Thymus (tissue), 11 donors: ENCODE measurements at regions not wholly inside any gene's neighbourhood (a gene's known extent, or its start where the extent isn't known, plus 50 kb on each side); places are given as distances from the start of the nearest gene placed in this dataset.

Experiments
- DNase-seq, 9 donors: peaks; one replicate each; pipeline ENCODE4 v3.0.0-alpha.2; 2013; ENCODE audit warnings: low spot score in 9 of 9, low read depth in 6 of 9, missing footprints in 1 of 9
- H3K27ac ChIP-seq, 2 donors: one replicate each; pipeline ENCODE4 v1.5.1; 2013; ENCODE audit warnings: control low read depth in 1 of 2, low read depth in 1 of 2, low read length in 1 of 2, mild to moderate bottlenecking in 1 of 2, moderate library complexity in 1 of 2
- H3K27me3 ChIP-seq, 2 donors: one replicate each; pipeline ENCODE4 v1.5.1; 2013; ENCODE audit warnings: low read length in 1 of 2; ENCODE audit not compliant: control insufficient read depth in 2 of 2, insufficient read depth in 1 of 2
- H3K36me3 ChIP-seq, 2 donors: one replicate each; pipeline ENCODE4 v1.5.1; 2013; ENCODE audit warnings: low read length in 1 of 2, mild to moderate bottlenecking in 1 of 2, moderate library complexity in 1 of 2; ENCODE audit not compliant: control insufficient read depth in 2 of 2, insufficient read depth in 2 of 2
- H3K4me1 ChIP-seq, 2 donors: one replicate each; pipeline ENCODE4 v1.5.1; 2013; ENCODE audit warnings: low read length in 2 of 2; ENCODE audit not compliant: control insufficient read depth in 2 of 2, insufficient read depth in 2 of 2
- H3K4me3 ChIP-seq, 2 donors: one replicate each; pipeline ENCODE4 v1.5.1; 2013; ENCODE audit warnings: low read length in 2 of 2, control low read depth in 1 of 2, mild to moderate bottlenecking in 1 of 2
- H3K9me3 ChIP-seq, 2 donors: one replicate each; pipeline ENCODE4 v1.5.1; 2013; ENCODE audit warnings: low read length in 1 of 2, mild to moderate bottlenecking in 1 of 2; ENCODE audit not compliant: control insufficient read depth in 2 of 2, insufficient read depth in 1 of 2
- WGBS: extraction: QIAGEN DNeasy Blood & Tissue Kit; methylation state at CpG from one replicate; pipeline ENCODE4 v1.1.7; 2013; 5-methylcytosine and 5-hydroxymethylcytosine counted together
- donor health status: healthy.

DNA sequence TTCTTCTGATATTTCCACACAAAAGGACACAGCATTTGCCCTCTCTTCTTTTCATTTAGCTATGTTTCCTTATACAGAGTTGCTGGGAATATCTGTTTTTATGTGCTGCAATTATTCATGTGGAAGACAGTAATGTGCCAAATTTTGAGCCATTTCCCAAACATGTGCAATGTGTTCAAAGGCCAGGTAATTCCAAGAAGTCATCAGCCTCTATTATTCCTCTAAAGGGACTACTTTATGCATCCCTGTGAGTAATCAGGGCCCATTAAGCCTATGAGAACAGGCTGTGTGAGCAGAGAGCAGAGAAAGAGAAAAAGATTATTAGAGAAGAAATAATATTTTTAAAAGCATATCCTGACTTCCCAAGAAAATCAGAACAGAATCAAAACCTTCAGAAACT lies 107.6 kb upstream of the OSR1 start:
- Histone ChIP-seq H3K4me1 (no peaks in the 10 kb centered on the region), H3K4me3 (no peak overlapping the region), H3K9me3 (no peaks in the 10 kb centered on the region), H3K27ac (no peak overlapping the region), H3K27me3 (peaks cover 2% of the 10 kb centered on the region in 2 donors), H3K36me3 (no peaks in the 10 kb centered on the region)
- no peak for DNase-seq

- Histone ChIP-seq H3K4me1 (no peaks in the 10 kb centered on the region), H3K4me3 (no peak overlapping the region), H3K9me3 (no peaks in the 10 kb centered on the region), H3K27me3 (peaks cover 0 to 2% of the 10 kb centered on the region in 2 donors), H3K27ac (no peak overlapping the region), H3K36me3 (no peaks in the 10 kb centered on the region)
- no peak for DNase-seq
- 88% methylated on average over 2 of the region's 2 CpGs for WGBS
Measured at GRCh38 chr2:19462256-19462645, 103.8 kb upstream of the OSR1 start.

- no peak for DNase-seq
- Histone ChIP-seq H3K36me3 (no peaks in the 10 kb centered on the region), H3K27me3 (peaks cover 0 to 2% of the 10 kb centered on the region in 2 donors), H3K4me3 (no peak overlapping the region), H3K4me1 (no peaks in the 10 kb centered on the region), H3K27ac (no peak overlapping the region), H3K9me3 (no peaks in the 10 kb centered on the region)
- 65% methylated on average over 5 of the region's 5 CpGs for WGBS
Measured at GRCh38 chr2:19461504-19462255, 103.3 kb upstream of the OSR1 start.

GRCh38 chr2:19460761-19461160 lies 102.3 kb upstream of the OSR1 start:
- H3K27ac ChIP-seq: no peak overlapping the region
- H3K4me3 ChIP-seq: no peak overlapping the region
- DNase-seq: no peak
- H3K4me1 ChIP-seq: no peaks in the 10 kb centered on the region
- H3K36me3 ChIP-seq: no peaks in the 10 kb centered on the region
- H3K9me3 ChIP-seq: no peaks in the 10 kb centered on the region
- H3K27me3 ChIP-seq: peaks cover 0 to 2% of the 10 kb centered on the region in 2 donors
- 97% methylated on average over 5 of the region's 5 CpGs for WGBS

DNA sequence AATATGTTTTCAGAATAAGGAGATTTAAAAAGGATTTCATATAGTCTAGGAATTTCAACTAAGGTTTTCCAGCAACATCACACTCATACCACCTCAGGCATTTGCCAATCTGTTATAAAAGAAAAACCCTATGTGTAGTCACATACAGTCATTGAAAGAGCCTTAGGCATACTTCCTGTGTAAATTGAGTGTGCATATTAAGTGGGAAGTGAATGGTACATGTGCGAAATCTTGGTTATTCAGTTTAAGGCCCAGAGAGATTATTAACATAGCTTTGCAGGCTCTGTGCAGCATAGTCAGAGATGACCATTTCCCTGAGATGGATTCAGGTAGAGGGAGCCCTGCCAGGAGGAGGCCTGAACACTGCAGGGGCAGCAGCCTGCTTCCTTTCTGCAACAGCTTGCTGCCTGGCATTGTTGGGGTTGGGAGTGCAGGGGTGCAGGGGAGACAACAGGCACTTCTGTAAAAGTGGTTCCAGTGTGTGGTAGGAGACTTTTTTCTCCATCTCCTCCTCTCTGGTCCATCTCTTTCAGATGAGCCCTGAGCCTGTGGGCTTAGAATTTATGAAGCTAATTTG lies 100.1 kb upstream of the OSR1 start:
- H3K4me1 ChIP-seq: no peaks in the 10 kb centered on the region
- H3K27me3 ChIP-seq: peaks cover 0 to 2% of the 10 kb centered on the region in 2 donors
- no peaks in the 10 kb centered on the region for H3K9me3 ChIP-seq
- no peak overlapping the region for H3K4me3 ChIP-seq
- no peak overlapping the region for H3K27ac ChIP-seq
- 96% methylated on average over 1 of the region's 1 CpG for WGBS
- no peak for DNase-seq
- no peaks in the 10 kb centered on the region for H3K36me3 ChIP-seq

DNA sequence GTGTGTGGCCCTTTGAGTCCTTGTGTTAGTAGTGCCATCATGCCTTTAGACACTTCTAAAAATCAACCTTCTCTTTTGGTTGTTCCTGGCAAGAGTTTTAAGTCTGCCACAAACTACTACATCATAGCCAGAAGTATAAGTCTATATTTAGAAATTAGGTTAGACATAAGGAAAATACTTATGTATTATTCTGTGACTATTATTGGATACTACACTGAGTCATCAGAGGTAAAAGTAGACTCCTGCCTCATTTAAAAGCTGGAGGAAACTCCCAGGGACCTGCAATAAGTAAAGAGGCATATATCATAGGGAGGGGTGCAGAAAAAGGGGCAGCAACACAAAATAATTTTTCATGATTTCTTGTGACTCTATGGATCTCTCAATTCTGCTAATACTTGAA lies 99.4 kb upstream of the OSR1 start:
- Histone ChIP-seq H3K9me3 (no peaks in the 10 kb centered on the region), H3K4me1 (no peaks in the 10 kb centered on the region), H3K27me3 (peaks cover 0 to 2% of the 10 kb centered on the region in 2 donors), H3K27ac (no peak overlapping the region), H3K36me3 (no peaks in the 10 kb centered on the region), H3K4me3 (no peak overlapping the region)
- DNase-seq: no peak

DNA sequence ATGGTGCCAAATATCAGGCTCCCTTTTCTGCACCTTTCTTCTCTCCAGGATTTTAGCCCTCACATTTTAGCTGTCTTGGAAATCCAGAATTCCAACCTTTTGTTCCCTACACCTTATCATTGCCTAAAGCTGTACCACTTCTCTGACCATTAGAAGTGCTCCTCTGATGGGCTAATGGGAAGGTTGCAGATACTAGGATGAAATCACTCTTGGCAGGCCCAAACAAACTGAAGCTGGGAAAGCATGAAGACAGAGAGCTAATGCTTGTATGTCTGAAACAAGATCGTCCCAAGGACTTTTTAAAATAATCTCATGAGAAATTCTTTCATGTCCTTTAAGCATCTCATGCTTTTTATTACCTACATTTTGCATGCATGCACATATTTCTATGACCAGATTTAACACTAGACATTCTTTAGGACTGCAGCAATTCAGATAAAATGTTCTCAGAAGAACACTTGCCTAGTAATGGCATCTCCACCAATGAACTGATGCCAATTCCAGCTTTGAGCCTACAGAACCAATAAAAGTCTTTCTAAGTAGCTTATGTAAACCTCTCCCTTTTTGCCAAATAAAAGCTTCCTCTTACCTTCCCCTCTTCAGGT lies 98.4 kb upstream of the OSR1 start:
- Histone ChIP-seq H3K27ac (no peak overlapping the region), H3K4me3 (no peak overlapping the region), H3K27me3 (peaks cover 0 to 2% of the 10 kb centered on the region in 2 donors), H3K4me1 (no peaks in the 10 kb centered on the region), H3K36me3 (no peaks in the 10 kb centered on the region), H3K9me3 (no peaks in the 10 kb centered on the region)
- no peak for DNase-seq
- WGBS: 90% methylated on average over 1 of the region's 1 CpG

DNA sequence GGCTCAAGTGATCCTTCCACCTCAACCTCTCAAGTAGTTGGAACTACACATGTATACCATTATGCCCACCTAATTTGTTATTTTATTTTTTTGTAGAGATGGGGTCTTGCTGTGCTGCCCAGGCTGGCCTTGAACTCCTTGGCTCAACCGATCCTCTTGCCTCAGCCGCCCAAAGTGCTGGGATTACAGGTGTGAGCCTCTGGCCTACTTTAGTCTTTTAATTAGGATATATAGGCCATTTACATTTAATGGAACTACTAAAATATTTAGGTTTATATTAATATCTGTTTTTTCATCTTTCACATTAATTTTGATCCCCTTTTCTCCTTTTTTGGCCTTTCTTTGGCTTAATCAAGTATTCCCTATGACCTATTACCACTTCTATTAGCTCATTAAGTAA lies 95.7 kb upstream of the OSR1 start:
- no peak overlapping the region for H3K4me3 ChIP-seq
- no peak overlapping the region for H3K27ac ChIP-seq
- H3K9me3 ChIP-seq: no peaks in the 10 kb centered on the region
- H3K4me1 ChIP-seq: no peaks in the 10 kb centered on the region
- DNase-seq: no peak
- no peaks in the 10 kb centered on the region for H3K36me3 ChIP-seq
- WGBS: 97% methylated on average over 2 of the region's 2 CpGs
- no peaks in the 10 kb centered on the region for H3K27me3 ChIP-seq

- Histone ChIP-seq H3K27ac (no peak overlapping the region), H3K9me3 (no peaks in the 10 kb centered on the region), H3K36me3 (no peaks in the 10 kb centered on the region), H3K4me3 (no peak overlapping the region), H3K4me1 (no peaks in the 10 kb centered on the region), H3K27me3 (no peaks in the 10 kb centered on the region)
- WGBS: 83% methylated on average over 3 of the region's 3 CpGs
- no peak for DNase-seq
Measured at GRCh38 chr2:19442731-19443130, 84.3 kb upstream of the OSR1 start.
